ENCODE measurements at regions not wholly inside any gene's neighbourhood (a gene's known extent, or its start where the extent isn't known, plus 50 kb on each side); places are given as distances from the start of the nearest gene placed in this dataset.

GRCh38 chr2:67137699-67138098 is 259.4 kb upstream of the ETAA1 start:
- Histone ChIP-seq H3K4me1 (ENCODE audit: insufficient read depth, low read length) (no peaks in the 10 kb centered on the region), H3K27ac (ENCODE audit: insufficient read length, low read depth, low read length) (no peak overlapping the region), H2AK5ac (ENCODE audit: insufficient read length, low read length) (no peak overlapping the region), H3K9ac (ENCODE audit: extremely low read depth, insufficient read length, low read length) (no peak overlapping the region), H3K18ac (ENCODE audit: insufficient read length, low read depth, low read length) (no peak overlapping the region), H3K27me3 (ENCODE audit: insufficient read depth, low read length) (no peaks in the 10 kb centered on the region), H3K79me1 (ENCODE audit: insufficient read depth, low read depth, low read length, poor library complexity, severe bottlenecking) (no peaks in the 10 kb centered on the region), H3K14ac (ENCODE audit: insufficient read depth, low read length) (no peak overlapping the region), H2BK15ac (ENCODE audit: low read depth, low read length) (no peak overlapping the region), H2BK120ac (ENCODE audit: low read depth, low read length, poor library complexity, severe bottlenecking) (no peak overlapping the region), H4K20me1 (ENCODE audit: control insufficient read depth, insufficient read depth, insufficient read length) (no peaks in the 10 kb centered on the region), H3K9me3 (ENCODE audit: control insufficient read depth, low read depth, low read length) (no peaks in the 10 kb centered on the region), H3K4me2 (ENCODE audit: insufficient read depth, insufficient read length, low read length) (no peak overlapping the region), H2BK20ac (ENCODE audit: low read depth, low read length, poor library complexity, severe bottlenecking) (no peak overlapping the region), H2BK5ac (ENCODE audit: insufficient read length, low read length) (no peak overlapping the region), H3K56ac (ENCODE audit: insufficient read length, low read depth, low read length) (no peak overlapping the region), H3K23me2 (ENCODE audit: insufficient read length, low read depth, low read length, poor library complexity, severe bottlenecking) (no peaks in the 10 kb centered on the region), H3T11ph (ENCODE audit: low read length) (no peak overlapping the region), H3K4ac (ENCODE audit: low read depth, low read length) (no peak overlapping the region), H3K79me2 (ENCODE audit: insufficient read depth, low read length) (no peaks in the 10 kb centered on the region), H4K8ac (replicated peaks; ENCODE audit: insufficient read length, low read depth, low read length) (no peak overlapping the region), H4K91ac (ENCODE audit: insufficient read length, low read depth, low read length) (no peak overlapping the region), H2BK12ac (ENCODE audit: insufficient read length, low read depth, low read length) (no peak overlapping the region), H2AFZ (ENCODE audit: low read length) (no peak overlapping the region), H3K23ac (ENCODE audit: insufficient read length, low read depth, low read length) (no peak overlapping the region), H4K5ac (ENCODE audit: insufficient read length, low read depth, low read length) (no peak overlapping the region)
- Mint-ChIP-seq H3K27me3 (ENCODE audit: low read depth) (no peaks in the 10 kb centered on the region), H3K9me3 (no peaks in the 10 kb centered on the region), H3K36me3 (ENCODE audit: insufficient read depth in 1 of 3, low read depth in 3 of 3) (no peaks in the 10 kb centered on the region), H3K27ac (no peak overlapping the region), H3K4me3 (no peak overlapping the region), H3K4me1 (no peaks in the 10 kb centered on the region)
- no peak for DNase-seq
- TF ChIP-seq CTCF (conservative IDR thresholded peaks at IDR 0.05): no peak

All from H9 (cell line).